SU-DHL-6 (cell line): ENCODE measurements at regions not wholly inside any gene's neighbourhood (a gene's known extent, or its start where the extent isn't known, plus 50 kb on each side); places are given as distances from the start of the nearest gene placed in this dataset.

Experiments
- H2AFZ ChIP-seq: fragments of 200-600 bp; sonication (generic); 2 replicates; pipeline ENCODE4 v1.6.1; 2014; ENCODE audit warnings: low read depth, mild to moderate bottlenecking, moderate library complexity, mixed read lengths, antibody characterized with exemption, low read length; ENCODE audit not compliant: severe bottlenecking
- H3F3A ChIP-seq: fragments of 200-600 bp; shearing (Covaris generic); 2 replicates; pipeline ENCODE4 v1.6.0; 2016; ENCODE audit warnings: antibody characterized with exemption, mild to moderate bottlenecking; ENCODE audit not compliant: insufficient read depth
- H3K27ac ChIP-seq: fragments of 200-600 bp; sonication (generic); 2 replicates; pipeline ENCODE4 v1.5.1; 2016; ENCODE audit warnings: low read depth, mild to moderate bottlenecking, low read length, moderate library complexity, mixed read lengths
- H3K27me3 ChIP-seq: fragments of 200-600 bp; sonication (generic), shearing (Covaris generic); 2 replicates; pipeline ENCODE4 v1.6.0; 2014; ENCODE audit warnings: mild to moderate bottlenecking, low read length
- H3K36me3 ChIP-seq: fragments of 200-600 bp; sonication (generic); 2 replicates; pipeline ENCODE4 v1.6.1; 2014; ENCODE audit warnings: mild to moderate bottlenecking, low read length, mixed read lengths
- H3K4me2 ChIP-seq: fragments of 300-600, 200-600 bp; shearing (Covaris generic), sonication (generic); 2 replicates; pipeline ENCODE4 v1.6.0; 2014; ENCODE audit warnings: low read length, low read depth, mild to moderate bottlenecking; ENCODE audit not compliant: poor library complexity, severe bottlenecking
- H3K4me3 ChIP-seq: fragments of 200-600 bp; sonication (generic); 2 replicates; pipeline ENCODE4 v1.5.1; 2014; ENCODE audit warnings: antibody characterized with exemption, low read length, mild to moderate bottlenecking, mixed read lengths; ENCODE audit not compliant: insufficient read depth, poor library complexity, severe bottlenecking
- H3K79me2 ChIP-seq: fragments of 200-600 bp; sonication (generic); 2 replicates; pipeline ENCODE4 v1.6.1; 2014; ENCODE audit warnings: mild to moderate bottlenecking, low read length, moderate library complexity; ENCODE audit not compliant: insufficient read depth
- H3K9ac ChIP-seq: fragments of 200-600 bp; sonication (generic); 2 replicates; pipeline ENCODE4 v1.7.0; 2014; ENCODE audit warnings: mild to moderate bottlenecking, low read length
- H3K9me2 ChIP-seq: fragments of 200-600 bp; sonication (generic); replicated peaks from 2 replicates; pipeline ENCODE4 v1.6.1; 2014; ENCODE audit warnings: low read length; ENCODE audit not compliant: insufficient read depth
- H3K9me3 ChIP-seq: fragments of 200-600 bp; sonication (generic); 2 replicates; pipeline ENCODE4 v1.6.1; 2014; ENCODE audit warnings: low read length, mixed read lengths; ENCODE audit not compliant: insufficient read depth
- H4K20me1 ChIP-seq: fragments of 200-600 bp; sonication (generic); 2 replicates; pipeline ENCODE4 v1.6.1; 2014; ENCODE audit warnings: low read depth, mild to moderate bottlenecking, antibody characterized with exemption, low read length, moderate library complexity, mixed read lengths
- CTCF ChIP-seq: fragments of 200-600 bp; sonication (generic); IDR thresholded peaks from one replicate; pipeline ENCODE4 v1.5.1; 2017; ENCODE audit warnings: antibody characterized with exemption, mild to moderate bottlenecking, low read length, moderate library complexity; ENCODE audit not compliant: insufficient read depth, poor library complexity, severe bottlenecking
- EZH2phosphoT487 ChIP-seq: fragments of 200-600 bp; sonication (generic), shearing (Covaris generic); conservative IDR thresholded peaks from 2 replicates; pipeline ENCODE4 v1.6.1; 2018; ENCODE audit warnings: mild to moderate bottlenecking, antibody characterized with exemption, low read length, moderate library complexity, mixed read lengths

- Histone ChIP-seq H3K9me3 (no peaks in the 10 kb centered on the region), H3K27ac (no peak overlapping the region), H3K4me2 (no peak overlapping the region), H3K4me3 (no peak overlapping the region), H3K9me2 (no peaks in the 10 kb centered on the region), H3K27me3 (no peaks in the 10 kb centered on the region), H3K79me2 (no peaks in the 10 kb centered on the region), H2AFZ (no peak overlapping the region), H3F3A (no peaks in the 10 kb centered on the region), H3K9ac (no peak overlapping the region), H3K36me3 (no peaks in the 10 kb centered on the region), H4K20me1 (no peaks in the 10 kb centered on the region)
- TF ChIP-seq EZH2phosphoT487 (no peak), CTCF (no peak)
Observed at GRCh38 chr2:145088756-145089155, 568.8 kb upstream of the ZEB2 start.

GRCh38 chr2:145086910-145087309 is 567.0 kb upstream of the ZEB2 start:
- H3K4me2 ChIP-seq, result no peak overlapping the region
- H2AFZ ChIP-seq, result no peak overlapping the region
- no peak overlapping the region for H3K9ac ChIP-seq

GRCh38 chr2:145085612-145086011 is 565.7 kb upstream of the ZEB2 start:
- no peak for TF ChIP-seq CTCF
- no peak for TF ChIP-seq EZH2phosphoT487
- no peak overlapping the region for H3K4me2 ChIP-seq
- H3K9ac ChIP-seq, result no peak overlapping the region
- no peaks in the 10 kb centered on the region for H3F3A ChIP-seq
- no peaks in the 10 kb centered on the region for H3K27me3 ChIP-seq
- H3K36me3 ChIP-seq, result no peaks in the 10 kb centered on the region
- H4K20me1 ChIP-seq, result no peaks in the 10 kb centered on the region
- H3K79me2 ChIP-seq, result no peaks in the 10 kb centered on the region
- H3K9me2 ChIP-seq, result no peaks in the 10 kb centered on the region
- no peaks in the 10 kb centered on the region for H3K9me3 ChIP-seq
- H2AFZ ChIP-seq, result no peak overlapping the region
- H3K27ac ChIP-seq, result no peak overlapping the region
- H3K4me3 ChIP-seq, result no peak overlapping the region

More at GRCh38 chr2:145086910-145087309, 567.0 kb upstream of the ZEB2 start:
- Histone ChIP-seq H3K79me2 (no peaks in the 10 kb centered on the region), H3K36me3 (no peaks in the 10 kb centered on the region), H3F3A (no peaks in the 10 kb centered on the region), H3K4me3 (no peak overlapping the region), H3K9me2 (no peaks in the 10 kb centered on the region), H3K27ac (no peak overlapping the region), H4K20me1 (no peaks in the 10 kb centered on the region), H3K9me3 (no peaks in the 10 kb centered on the region), H3K27me3 (no peaks in the 10 kb centered on the region)
- TF ChIP-seq EZH2phosphoT487, result no peak

GRCh38 chr2:145080426-145080825 is 560.5 kb upstream of the ZEB2 start:
- no peak for TF ChIP-seq CTCF
- no peak for TF ChIP-seq EZH2phosphoT487
- H3K27ac ChIP-seq, result no peak overlapping the region
- H3K36me3 ChIP-seq, result no peaks in the 10 kb centered on the region
- H3K9ac ChIP-seq, result no peak overlapping the region
- H3K9me3 ChIP-seq, result no peaks in the 10 kb centered on the region
- no peak overlapping the region for H3K4me3 ChIP-seq
- no peak overlapping the region for H2AFZ ChIP-seq
- H3K27me3 ChIP-seq, result no peaks in the 10 kb centered on the region
- no peaks in the 10 kb centered on the region for H4K20me1 ChIP-seq
- H3K4me2 ChIP-seq, result no peak overlapping the region
- H3K9me2 ChIP-seq, result no peaks in the 10 kb centered on the region
- no peaks in the 10 kb centered on the region for H3F3A ChIP-seq
- H3K79me2 ChIP-seq, result no peaks in the 10 kb centered on the region
